Endothelial cell of umbilical vein (primary cell): ENCODE measurements at regions not wholly inside any gene's neighbourhood (a gene's known extent, or its start where the extent isn't known, plus 50 kb on each side); places are given as distances from the start of the nearest gene placed in this dataset.

Experiments
- BruUV-seq: library from RNA; stranded (reverse); fragments of 400-500 nt; replicated peaks from 2 replicates; lab custom pipeline; 2021; lab: Mats Ljungman, UMichigan
- CTCF ChIA-PET: fragments of 300-600, 350-600 bp; sonication (Branson Sonifier 250); formaldehyde crosslinking; loops from one replicate; lab custom pipeline; 2021; ENCODE audit warnings: antibody characterized with exemption, inconsistent platforms; lab: Charles Lee
- POLR2A ChIA-PET: fragments of 300-600, 350-600 bp; sonication (Branson Sonifier 250); formaldehyde crosslinking; loops from one replicate; lab custom pipeline; 2021; ENCODE audit warnings: antibody characterized with exemption, inconsistent platforms; lab: Charles Lee
- DNase-seq: peaks from one replicate; pipeline ENCODE4 v3.0.0-alpha.2; 2011; ENCODE audit warnings: low read depth, low spot score
- FAIRE-seq: peaks from 2 replicates; lab custom pipeline; 2011; peaks lifted over from hg19 to GRCh38; lab: Jason Lieb, UNC
- H2AFZ ChIP-seq: 2 replicates; pipeline ENCODE4 v1.6.0; 2012; ENCODE audit warnings: low read depth, low read length, control low read depth, inconsistent platforms
- H3K27ac ChIP-seq: 2 replicates; pipeline ENCODE4 v1.5.1; 2011; ENCODE audit warnings: low read depth, mild to moderate bottlenecking, control low read depth, low read length, moderate library complexity; ENCODE audit not compliant: insufficient read depth
- H3K27me3 ChIP-seq, 2 experiments: 2 replicates each; pipeline versions ENCODE4 v1.6.0 to v1.6.1; 2011; ENCODE audit warnings: low read length in 2 of 2, mixed read lengths in 1 of 2; ENCODE audit not compliant: control insufficient read depth in 2 of 2, insufficient read depth in 2 of 2
- H3K36me3 ChIP-seq, 2 experiments: 2 replicates in 1 of 2; 3 replicates in 1 of 2; pipeline ENCODE4 v1.5.1; 2011; ENCODE audit warnings: low read length in 2 of 2, mild to moderate bottlenecking in 1 of 2, moderate library complexity in 1 of 2; ENCODE audit not compliant: control insufficient read depth in 2 of 2, insufficient read depth in 2 of 2; ENCODE audit errors: extremely low read depth in 1 of 2
- H3K4me1 ChIP-seq: 3 replicates; pipeline ENCODE4 v1.5.1; 2011; ENCODE audit warnings: mild to moderate bottlenecking, low read length; ENCODE audit not compliant: control insufficient read depth, insufficient read depth; ENCODE audit errors: extremely low read depth
- H3K4me2 ChIP-seq: 2 replicates; pipeline ENCODE4 v1.6.1; 2011; ENCODE audit warnings: low read length, control low read depth, mixed read lengths; ENCODE audit not compliant: insufficient read depth
- H3K4me3 ChIP-seq, 3 experiments: fragments of 200-600 bp in 1 of 3; sonication (generic), shearing (Covaris generic) in 1 of 3; replicated peaks in 1 of 3; 2 replicates each; pipeline ENCODE4 v1.5.1; 2011 to 2016; ENCODE audit warnings: control low read depth in 3 of 3, low read length in 3 of 3, mild to moderate bottlenecking in 2 of 3, inconsistent platforms in 1 of 3, low read depth in 1 of 3, moderate library complexity in 1 of 3; ENCODE audit not compliant: insufficient read depth in 1 of 3
- H3K79me2 ChIP-seq: 2 replicates; pipeline ENCODE4 v1.6.0; 2012; ENCODE audit warnings: low read length, inconsistent platforms; ENCODE audit not compliant: control insufficient read depth, insufficient read depth
- H3K9ac ChIP-seq: replicated peaks from 2 replicates; pipeline ENCODE3; 2011; ENCODE audit warnings: low read length, control low read depth; ENCODE audit not compliant: insufficient read depth; ENCODE audit errors: extremely low read depth
- H3K9me1 ChIP-seq: replicated peaks from 3 replicates; pipeline ENCODE4 v1.6.0; 2011; ENCODE audit warnings: mild to moderate bottlenecking, low read length; ENCODE audit not compliant: control insufficient read depth, insufficient read depth; ENCODE audit errors: extremely low read depth
- H3K9me3 ChIP-seq: replicated peaks from 2 replicates; pipeline ENCODE4 v1.5.1; 2012; ENCODE audit warnings: low read length, inconsistent platforms; ENCODE audit not compliant: control insufficient read depth, insufficient read depth
- H4K20me1 ChIP-seq: replicated peaks from 2 replicates; pipeline ENCODE3; 2011; ENCODE audit warnings: mild to moderate bottlenecking, low read length; ENCODE audit not compliant: control insufficient read depth, insufficient read depth; ENCODE audit errors: extremely low read depth
- CTCF ChIP-seq, 2 donors: IDR thresholded peaks; 1 replicate in 1 of 2; 2 replicates in 1 of 2; pipeline ENCODE4 v1.5.1; 2011; ENCODE audit warnings: low read length in 2 of 2, mild to moderate bottlenecking in 2 of 2, moderate library complexity in 2 of 2, control low read depth in 1 of 2, inconsistent platforms in 1 of 2, low read depth in 1 of 2; ENCODE audit not compliant: insufficient read depth in 1 of 2; ENCODE audit errors: extremely low read depth in 1 of 2
- EZH2 ChIP-seq: IDR thresholded peaks from 2 replicates; pipeline ENCODE4 v1.6.1; 2012; ENCODE audit warnings: borderline replicate concordance, low read depth, mild to moderate bottlenecking, moderate library complexity, low read length, inconsistent platforms; ENCODE audit not compliant: severe bottlenecking
- FOS ChIP-seq: IDR thresholded peaks from 2 replicates; pipeline ENCODE4 v1.6.1; 2011; ENCODE audit warnings: mild to moderate bottlenecking, low read length, moderate library complexity, borderline replicate concordance; ENCODE audit not compliant: insufficient read depth
- GATA2 ChIP-seq: IDR thresholded peaks from 2 replicates; pipeline ENCODE4 v1.7.0; 2011; ENCODE audit warnings: low read depth, mild to moderate bottlenecking, moderate library complexity, mixed read lengths, low read length; ENCODE audit not compliant: insufficient read length, insufficient read depth
- JUN ChIP-seq: IDR thresholded peaks from 2 replicates; pipeline ENCODE4 v1.6.1; 2011; ENCODE audit warnings: borderline replicate concordance, low read depth; ENCODE audit not compliant: insufficient read length, insufficient read depth
- MAX ChIP-seq: IDR thresholded peaks from 2 replicates; pipeline ENCODE4 v1.6.1; 2011; ENCODE audit not compliant: insufficient read depth, insufficient read length
- MYC ChIP-seq: IDR thresholded peaks from one replicate; pipeline ENCODE4 v1.6.1; 2011; ENCODE audit warnings: mild to moderate bottlenecking, low read depth, low read length
- POLR2A ChIP-seq: IDR thresholded peaks from 2 replicates; pipeline ENCODE4 v1.6.1; 2012; ENCODE audit warnings: low read depth, mild to moderate bottlenecking, control low read depth, low read length
- POLR2AphosphoS5 ChIP-seq: IDR thresholded peaks from 2 replicates; pipeline ENCODE4 v1.6.1; 2012; ENCODE audit warnings: low read depth, mild to moderate bottlenecking, control low read depth, low read length, moderate library complexity; ENCODE audit not compliant: insufficient read depth
- dilution Hi-C: fragments of 300-500 bp; cut with MboI; formaldehyde crosslinking; loops from one replicate; pipeline ENCODE4 v1.15.0; 2019; ENCODE audit warnings: low sequenced_read_pairs; ENCODE audit not compliant: extremely low pct_ligation_motif_present
- intact Hi-C: fragments of 100-400 bp; cut with micrococcal nuclease; formaldehyde crosslinking; loops from one replicate; pipeline ENCODE4 v1.10.0; 2022

DNA sequence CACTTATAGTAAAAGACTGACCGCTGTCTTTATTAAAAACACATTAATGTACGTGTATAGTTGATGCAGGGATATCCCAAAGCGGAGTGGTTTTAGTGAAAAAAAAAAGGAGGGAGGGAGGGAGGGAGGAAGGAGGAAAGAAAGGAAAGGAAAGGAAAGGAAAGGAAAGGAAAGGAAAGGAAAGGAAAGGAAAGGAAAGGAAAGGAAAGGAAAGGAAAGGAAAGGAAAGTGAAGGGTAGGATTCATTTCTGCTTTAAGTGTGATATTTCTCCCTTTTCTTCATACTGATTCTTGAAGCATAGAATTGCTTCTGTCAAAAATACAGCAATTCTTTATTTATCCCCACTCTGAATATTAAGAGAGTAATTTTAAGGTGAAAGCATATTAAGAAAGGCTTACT, 504.9 kb downstream of the PPP4R3C start:
- no peak for DNase-seq
- H2AFZ ChIP-seq, result no peak overlapping the region
- H3K9me3 ChIP-seq, result no peaks in the 10 kb centered on the region
- no peak for FAIRE-seq
- no peak overlapping the region for H3K4me2 ChIP-seq
- H3K27ac ChIP-seq, result no peak overlapping the region
- no peak overlapping the region for H3K9ac ChIP-seq
- no peaks in the 10 kb centered on the region for H4K20me1 ChIP-seq
- no peaks in the 10 kb centered on the region for H3K4me1 ChIP-seq
- no peaks in the 10 kb centered on the region for H3K9me1 ChIP-seq
- no peaks in the 10 kb centered on the region for H3K79me2 ChIP-seq
- H3K27me3 ChIP-seq, result no peaks in the 10 kb centered on the region
- ChIA-PET CTCF (no interaction called here), POLR2A (no interaction called here)
- no TSS peak for BruUV-seq
- TF ChIP-seq POLR2AphosphoS5 (no peak), EZH2 (no peak), FOS (no peak), JUN (no peak), MYC (no peak), POLR2A (no peak), MAX (no peak), GATA2 (no peak), CTCF (IDR thresholded peaks at IDR 0.05; ENCODE audit: extremely low read depth in 1 of 2, insufficient read depth in 1 of 2, low read depth in 1 of 2, low read length in 2 of 2) (no peak)
- dilution Hi-C loops, result no loop called here
- H3K36me3 ChIP-seq, result no peaks in the 10 kb centered on the region
- no peak overlapping the region for H3K4me3 ChIP-seq
- intact Hi-C loops, result no loop called here
